ENCODE measurements at regions not wholly inside any gene's neighbourhood (a gene's known extent, or its start where the extent isn't known, plus 50 kb on each side); places are given as distances from the start of the nearest gene placed in this dataset.

DNA sequence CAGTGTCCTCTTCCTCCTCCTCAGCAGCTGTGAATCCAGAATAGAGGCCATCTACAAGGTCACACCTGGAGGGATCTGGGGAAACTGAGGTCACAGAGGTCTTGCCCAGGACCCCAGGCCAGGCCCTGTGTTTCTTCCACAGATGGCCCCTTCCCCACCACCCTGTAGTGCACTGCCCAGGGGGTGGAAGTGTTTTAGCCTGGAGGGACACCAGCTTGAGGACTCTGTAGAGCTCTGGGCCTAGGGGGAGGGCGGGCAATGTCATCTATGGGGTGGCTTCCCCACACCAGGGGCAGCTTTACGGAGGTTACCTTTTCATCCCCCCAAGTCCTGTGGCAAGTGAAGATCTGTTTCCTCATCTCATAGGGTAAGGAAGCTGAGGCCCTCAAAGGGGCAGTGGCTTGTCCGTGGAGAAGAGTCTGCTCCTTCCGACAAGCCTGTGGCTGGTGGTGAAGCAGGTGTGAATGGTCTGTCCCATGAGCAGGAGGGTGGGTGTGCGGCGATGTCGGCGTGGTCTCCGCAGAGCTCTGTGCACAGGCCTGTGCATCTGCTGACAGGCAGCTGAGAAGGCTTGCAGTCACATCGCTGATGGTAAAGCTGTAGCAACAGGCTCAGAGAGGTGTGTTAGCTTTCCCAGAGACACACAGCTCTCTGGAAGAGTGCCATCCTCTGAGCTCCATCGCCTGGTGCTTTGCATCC lies 74.1 kb upstream of the WNT7B start:
- no peak overlapping the region for H3K4me3 ChIP-seq
- no peak for TF ChIP-seq CTCF (IDR thresholded peaks at IDR 0.05)
- no peak for TF ChIP-seq POLR2A (IDR thresholded peaks at IDR 0.05)
- intact Hi-C loops (cut with DNase I), result no loop called here
- H3K27me3 ChIP-seq, result no peaks in the 10 kb centered on the region
- peaks cover 34 to 52% of the 10 kb centered on the region in 2 donors for H3K4me1 ChIP-seq (replicated peaks in 1 of 2)
- no peaks in the 10 kb centered on the region for H3K36me3 ChIP-seq (replicated peaks in 1 of 2)
- H3K27ac ChIP-seq, result peak overlapping the region in 2 of 5 donors; percentile 98 to 99
- 79 to 89% (median 85%) methylated on average over 9 to 11 of the region's 11 CpGs for WGBS, 4 donors
- DNase-seq, result peak in 4 of 7 donors; percentile 0 to 47 (median 13)
- H3K9me3 ChIP-seq (replicated peaks in 1 of 3), result no peaks in the 10 kb centered on the region

DNA sequence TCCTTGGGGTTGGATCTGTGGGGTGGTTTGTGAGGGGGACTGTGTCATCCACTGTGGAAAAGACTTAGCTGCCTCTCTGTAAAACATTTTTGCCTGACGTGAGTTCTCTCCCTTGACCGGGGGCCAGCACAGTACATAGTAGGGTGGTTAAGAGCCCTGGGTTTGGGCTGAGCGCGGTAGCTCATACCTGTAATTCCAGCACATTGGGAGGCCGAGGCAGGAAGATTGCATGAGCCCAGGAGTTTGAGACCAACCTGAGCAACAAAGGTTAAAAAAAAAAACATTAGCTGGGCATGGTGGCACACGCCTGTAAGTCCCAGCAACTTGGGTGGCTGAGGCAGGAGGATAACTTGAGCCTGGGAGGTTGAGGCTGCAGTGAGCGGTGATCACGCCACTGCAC lies 74.7 kb upstream of the WNT7B start:
- Histone ChIP-seq H3K27me3 (no peaks in the 10 kb centered on the region), H3K36me3 (replicated peaks in 1 of 2) (no peaks in the 10 kb centered on the region), H3K27ac (peak overlapping the region in 4 of 5 donors; percentile 95 to 99 (median 98)), H3K4me1 (replicated peaks in 1 of 2) (peaks cover 40 to 52% of the 10 kb centered on the region in 2 donors), H3K9me3 (replicated peaks in 1 of 3) (no peaks in the 10 kb centered on the region), H3K4me3 (no peak overlapping the region)
- intact Hi-C loops (cut with DNase I), result no loop called here
- WGBS, 4 donors, result 91 to 95% (median 93%) methylated on average over 8 of the region's 8 CpGs
- TF ChIP-seq POLR2A (IDR thresholded peaks at IDR 0.05) (no peak), CTCF (IDR thresholded peaks at IDR 0.05) (no peak)
- peak in 3 of 7 donors; percentile 0 to 46 (median 4) for DNase-seq

DNA sequence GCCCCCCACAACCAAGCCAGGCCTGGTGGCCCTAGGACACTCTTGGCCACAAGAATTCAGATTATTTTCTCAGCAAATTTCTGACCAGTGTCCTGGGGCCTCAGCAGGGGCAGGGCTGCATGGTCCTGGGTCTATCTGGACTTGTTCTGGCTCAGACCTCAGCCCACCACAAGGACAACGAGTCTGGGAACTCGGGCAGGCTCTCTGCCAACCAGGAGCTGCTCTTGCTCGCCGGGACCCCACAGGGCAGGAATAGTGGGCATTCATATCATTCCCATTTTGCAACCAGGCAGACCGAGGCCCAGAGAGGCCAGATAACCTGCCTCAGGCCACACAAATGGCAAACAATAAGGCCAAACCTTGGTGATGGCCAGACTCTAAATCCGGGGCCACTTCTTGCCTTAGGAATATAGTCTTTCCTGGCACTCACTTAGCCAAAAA lies 75.4 kb upstream of the WNT7B start:
- intact Hi-C loops (cut with DNase I), result no loop called here
- Histone ChIP-seq H3K4me1 (replicated peaks in 1 of 2) (peaks cover 46 to 59% of the 10 kb centered on the region in 2 donors), H3K9me3 (replicated peaks in 1 of 3) (no peaks in the 10 kb centered on the region), H3K27ac (peak overlapping the region; percentile 95 to 99 (median 98)), H3K27me3 (no peaks in the 10 kb centered on the region), H3K4me3 (peak overlapping the region in 2 of 4 donors; percentile 78 to 83), H3K36me3 (replicated peaks in 1 of 2) (no peaks in the 10 kb centered on the region)
- peak in 4 of 7 donors; percentile 16 to 62 (median 24) for DNase-seq
- TF ChIP-seq POLR2A (IDR thresholded peaks at IDR 0.05), result no peak
- peak in 1 of 6 experiments; percentile 1 for TF ChIP-seq CTCF (IDR thresholded peaks at IDR 0.05)
- WGBS, 4 donors, result 25 to 60% (median 32%) methylated on average over 1 to 6 of the region's 6 CpGs

DNA sequence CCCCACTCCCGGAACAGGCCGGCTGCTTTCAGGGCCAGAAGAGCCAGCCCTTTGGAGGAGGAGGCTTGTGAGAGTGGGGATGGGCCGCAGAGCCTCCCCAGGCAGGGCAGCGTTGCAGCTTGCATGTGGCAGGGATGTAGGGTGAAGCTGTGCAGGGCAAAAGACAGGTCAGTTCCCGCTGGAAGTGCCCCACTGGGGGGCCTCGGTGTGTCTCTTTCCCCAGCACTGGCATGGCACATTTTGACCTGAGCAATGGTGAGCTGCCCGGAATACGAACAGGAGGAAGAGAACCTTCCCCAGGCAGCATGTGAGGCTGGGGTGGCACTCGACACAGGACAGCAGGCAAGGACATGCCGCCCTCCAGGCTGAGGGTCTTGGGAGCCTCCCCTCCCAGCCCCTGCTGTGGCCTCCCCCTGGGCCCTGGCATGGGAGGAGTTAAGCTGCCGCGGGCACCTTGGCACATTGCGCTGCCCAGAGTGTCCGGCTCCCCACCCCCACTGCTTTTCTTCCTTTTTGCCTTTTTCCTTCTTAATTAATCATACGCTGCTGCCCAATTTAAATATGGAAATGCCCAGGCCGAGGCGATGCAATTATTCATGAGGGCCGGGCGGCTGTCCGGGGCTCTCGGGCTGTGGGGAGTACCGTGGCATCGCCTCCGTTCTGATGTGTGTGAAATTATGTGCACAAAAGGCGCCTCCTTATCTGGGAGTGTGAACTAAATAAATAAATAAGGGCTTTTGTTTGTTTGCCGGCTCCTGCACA lies 76.0 kb upstream of the WNT7B start:
- TF ChIP-seq CTCF (IDR thresholded peaks at IDR 0.05) (no peak), POLR2A (IDR thresholded peaks at IDR 0.05) (no peak)
- no peaks in the 10 kb centered on the region for H3K9me3 ChIP-seq (replicated peaks in 1 of 3)
- peak overlapping the region; percentile 95 to 99 (median 98) for H3K27ac ChIP-seq
- 2 to 7% (median 4%) methylated on average over 19 to 26 of the region's 26 CpGs for WGBS, 4 donors
- intact Hi-C loops (cut with DNase I), result no loop called here
- H3K27me3 ChIP-seq, result no peaks in the 10 kb centered on the region
- peak; percentile 57 to 81 (median 71) for DNase-seq
- H3K4me1 ChIP-seq (replicated peaks in 1 of 2), result peaks cover 51 to 65% of the 10 kb centered on the region in 2 donors
- peak overlapping the region in 2 of 4 donors; percentile 78 to 83 for H3K4me3 ChIP-seq
- H3K36me3 ChIP-seq (replicated peaks in 1 of 2), result no peaks in the 10 kb centered on the region

Data from adrenal gland (tissue), 9 donors.